Inferior parietal cortex (tissue), 1 donor: ENCODE measurements at regions not wholly inside any gene's neighbourhood (a gene's known extent, or its start where the extent isn't known, plus 50 kb on each side); places are given as distances from the start of the nearest gene placed in this dataset.

Experiments
- DNase-seq: peaks from one replicate; pipeline ENCODE4 v3.0.0-alpha.2; 2016; ENCODE audit errors: extremely low spot score

- no peak for DNase-seq
Observed at GRCh38 chr21:22890656-22891055, 1892.4 kb downstream of the NCAM2 start.

- DNase-seq: no peak
Observed at GRCh38 chr21:22892028-22892427, 1893.8 kb downstream of the NCAM2 start.

- DNase-seq: no peak
Observed at GRCh38 chr21:22892740-22893139, 1894.5 kb downstream of the NCAM2 start.

GRCh38 chr21:22898051-22898665 lies 1899.9 kb downstream of the NCAM2 start:
- DNase-seq: no peak

- no peak for DNase-seq
Observed at GRCh38 chr21:22900490-22900889, 1902.3 kb downstream of the NCAM2 start.

- no peak for DNase-seq
Observed at GRCh38 chr21:22903851-22904250, 1905.6 kb downstream of the NCAM2 start.

- no peak for DNase-seq
Observed at GRCh38 chr21:22904385-22904784, 1906.2 kb downstream of the NCAM2 start.

- DNase-seq: no peak
Observed at GRCh38 chr21:22925032-22925431, 1926.8 kb downstream of the NCAM2 start.

- no peak for DNase-seq
Observed at GRCh38 chr21:22927469-22927868, 1929.3 kb downstream of the NCAM2 start.

GRCh38 chr21:22941779-22942490 lies 1943.7 kb downstream of the NCAM2 start:
- no peak for DNase-seq

- DNase-seq: no peak
Observed at GRCh38 chr21:22955559-22955958, 1957.3 kb downstream of the NCAM2 start.

- peak; percentile 29 for DNase-seq
Observed at GRCh38 chr21:22961258-22961657, 1963.0 kb downstream of the NCAM2 start.

GRCh38 chr21:22965455-22966135 lies 1967.4 kb downstream of the NCAM2 start:
- DNase-seq: no peak

- no peak for DNase-seq
Observed at GRCh38 chr21:22981819-22982218, 1983.6 kb downstream of the NCAM2 start.

- no peak for DNase-seq
Observed at GRCh38 chr21:22993144-22993543, 1994.9 kb downstream of the NCAM2 start.

- no peak for DNase-seq
Observed at GRCh38 chr21:22993822-22994574, 1995.8 kb downstream of the NCAM2 start.

- DNase-seq: no peak
Observed at GRCh38 chr21:23003951-23004350, 2005.7 kb downstream of the NCAM2 start.

- no peak for DNase-seq
Observed at GRCh38 chr21:23008601-23009202, 2010.5 kb downstream of the NCAM2 start.

GRCh38 chr21:23009360-23009759 lies 2011.2 kb downstream of the NCAM2 start:
- DNase-seq: no peak

GRCh38 chr21:23014021-23014420 lies 2015.8 kb downstream of the NCAM2 start:
- no peak for DNase-seq

GRCh38 chr21:23016617-23017016 lies 2018.4 kb downstream of the NCAM2 start:
- DNase-seq: peak; percentile 29

- no peak for DNase-seq
Observed at GRCh38 chr21:23017989-23018388, 2019.8 kb downstream of the NCAM2 start.
